HK-2 (cell line): ENCODE measurements at regions not wholly inside any gene's neighbourhood (a gene's known extent, or its start where the extent isn't known, plus 50 kb on each side); places are given as distances from the start of the nearest gene placed in this dataset.

Experiments used
- DNase-seq: peaks from one replicate; pipeline ENCODE4 v3.0.0-alpha.2; 2018; ENCODE audit not compliant: unreplicated experiment

DNA sequence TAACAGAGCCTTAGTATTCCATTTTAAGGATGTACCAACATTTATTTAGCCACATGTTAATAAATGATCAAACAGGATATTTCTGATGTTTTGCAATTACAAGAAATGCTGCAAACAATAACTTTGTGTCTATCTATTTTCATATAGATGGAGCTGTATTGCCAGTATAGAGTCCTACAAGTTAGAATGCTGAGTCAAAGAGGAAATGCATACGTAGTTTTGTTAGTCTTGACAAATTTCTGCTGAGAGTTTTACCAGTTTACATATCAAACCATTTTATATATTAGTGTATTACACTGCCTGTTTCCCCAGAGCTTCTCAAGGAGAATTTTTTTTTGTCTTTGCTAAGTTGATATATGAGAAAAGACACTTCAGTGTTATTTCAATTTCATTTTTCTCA is 541.7 kb downstream of the SLC16A7 start:
- DNase-seq = no peak

DNA sequence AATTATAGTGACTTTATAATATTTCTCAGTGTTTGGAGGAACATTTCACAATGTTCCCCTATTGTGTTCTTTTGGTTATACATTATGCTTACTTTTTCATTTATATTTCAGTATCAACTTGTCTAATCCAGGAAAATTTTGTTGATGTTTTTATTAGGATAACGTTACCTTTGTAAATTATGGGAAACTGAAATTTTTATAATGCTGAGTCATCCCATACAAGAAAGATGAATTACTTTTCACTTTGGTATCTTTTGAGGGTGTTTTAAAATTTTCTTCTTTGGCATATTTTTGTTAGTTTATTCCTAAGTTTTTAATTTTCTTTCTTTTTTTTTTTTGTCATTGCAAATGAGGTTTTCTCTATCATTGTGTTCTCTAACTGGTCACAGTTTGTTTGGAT is 542.7 kb downstream of the SLC16A7 start:
- DNase-seq = no peak

DNA sequence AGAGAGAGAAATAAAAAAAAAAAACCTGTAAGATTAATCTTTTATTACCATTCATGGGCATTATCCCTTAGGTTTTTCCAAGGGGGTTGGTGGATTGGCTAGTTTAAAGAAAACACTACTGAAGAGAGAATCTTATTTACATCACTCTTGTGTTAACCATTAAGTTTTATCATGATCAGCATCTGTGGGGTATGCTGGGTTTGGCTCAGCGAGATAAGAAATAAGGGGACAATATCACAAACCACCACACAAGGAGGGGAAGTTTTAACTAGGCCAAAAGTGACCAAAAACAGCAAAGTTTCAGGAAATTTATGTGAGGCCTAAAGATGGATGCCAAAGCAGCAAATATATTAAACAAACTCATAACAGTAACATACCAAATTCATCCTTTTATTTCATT is 548.6 kb downstream of the SLC16A7 start:
- DNase-seq = no peak

DNA sequence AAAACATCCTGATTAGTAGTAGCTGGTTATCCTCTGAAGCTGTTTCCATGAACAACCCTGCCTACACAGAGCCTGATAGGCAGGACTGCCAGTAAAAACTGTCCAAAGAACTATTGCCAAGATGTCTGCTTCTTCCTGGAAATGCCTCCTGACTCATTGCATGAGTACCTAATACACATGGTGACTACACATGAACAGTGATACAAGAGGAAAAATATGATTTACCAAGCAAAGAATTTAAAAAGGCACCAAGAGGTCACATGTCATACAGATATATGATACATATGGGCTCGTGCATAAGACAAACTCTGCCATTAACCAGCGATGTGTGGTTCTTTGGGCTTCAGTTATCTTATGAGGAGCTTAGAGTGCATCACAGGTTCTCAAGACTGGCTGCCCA is 552.3 kb downstream of the SLC16A7 start:
- peak; percentile 2 for DNase-seq

DNA sequence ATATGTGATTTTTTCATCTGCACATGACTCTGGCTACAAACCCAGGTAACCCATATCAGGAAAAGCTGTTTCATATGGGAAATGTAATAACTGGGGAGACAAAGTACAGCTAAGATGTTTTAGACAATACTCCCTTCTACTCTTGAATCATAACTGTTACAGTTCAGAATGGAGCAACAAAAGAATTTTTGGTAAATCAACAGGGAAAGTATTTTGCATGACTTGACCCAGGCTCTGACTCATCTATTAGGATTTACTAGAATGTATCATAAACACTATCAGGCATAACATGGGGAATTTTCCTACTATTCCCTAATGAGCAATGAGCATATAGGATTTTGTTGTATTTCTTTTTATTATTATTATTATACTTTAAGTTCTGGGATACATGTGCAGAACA is 553.0 kb downstream of the SLC16A7 start:
- no peak for DNase-seq

DNA sequence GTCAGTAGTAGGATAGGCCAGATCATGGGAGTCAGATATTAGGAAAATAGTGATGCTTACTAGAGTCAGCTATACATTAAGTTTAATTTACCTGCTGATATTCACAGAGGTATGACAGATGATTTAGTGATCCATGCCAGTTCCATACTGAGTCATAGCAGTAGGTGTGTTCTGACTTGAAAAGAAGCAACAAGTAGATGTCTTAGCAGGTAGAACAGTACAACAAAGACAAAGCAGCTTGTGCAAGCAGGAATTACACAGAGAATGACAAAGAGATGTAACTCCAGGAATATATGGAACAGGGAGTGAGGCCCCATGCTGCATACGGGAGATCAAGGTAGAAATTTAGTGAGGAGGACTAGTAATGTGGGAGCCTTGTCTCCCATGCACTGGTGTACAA is 556.9 kb downstream of the SLC16A7 start:
- no peak for DNase-seq

DNA sequence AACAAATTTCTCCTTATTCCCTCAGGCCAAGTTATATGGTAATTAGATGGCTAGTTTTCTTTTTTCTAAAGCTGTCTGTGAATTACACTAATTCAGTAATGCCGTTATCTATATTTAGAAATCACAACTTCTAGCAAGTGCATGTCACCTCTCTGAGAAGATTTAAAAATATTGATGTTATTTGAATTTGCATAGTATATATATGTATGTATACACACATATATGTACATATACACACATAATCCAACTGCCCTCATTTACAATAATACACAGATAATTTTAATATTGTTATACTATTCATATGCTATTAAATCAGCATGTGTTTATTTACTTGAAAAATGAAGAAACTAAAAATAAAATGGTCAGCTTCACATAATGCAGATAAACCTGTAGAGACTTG is 563.9 kb downstream of the SLC16A7 start:
- no peak for DNase-seq

DNA sequence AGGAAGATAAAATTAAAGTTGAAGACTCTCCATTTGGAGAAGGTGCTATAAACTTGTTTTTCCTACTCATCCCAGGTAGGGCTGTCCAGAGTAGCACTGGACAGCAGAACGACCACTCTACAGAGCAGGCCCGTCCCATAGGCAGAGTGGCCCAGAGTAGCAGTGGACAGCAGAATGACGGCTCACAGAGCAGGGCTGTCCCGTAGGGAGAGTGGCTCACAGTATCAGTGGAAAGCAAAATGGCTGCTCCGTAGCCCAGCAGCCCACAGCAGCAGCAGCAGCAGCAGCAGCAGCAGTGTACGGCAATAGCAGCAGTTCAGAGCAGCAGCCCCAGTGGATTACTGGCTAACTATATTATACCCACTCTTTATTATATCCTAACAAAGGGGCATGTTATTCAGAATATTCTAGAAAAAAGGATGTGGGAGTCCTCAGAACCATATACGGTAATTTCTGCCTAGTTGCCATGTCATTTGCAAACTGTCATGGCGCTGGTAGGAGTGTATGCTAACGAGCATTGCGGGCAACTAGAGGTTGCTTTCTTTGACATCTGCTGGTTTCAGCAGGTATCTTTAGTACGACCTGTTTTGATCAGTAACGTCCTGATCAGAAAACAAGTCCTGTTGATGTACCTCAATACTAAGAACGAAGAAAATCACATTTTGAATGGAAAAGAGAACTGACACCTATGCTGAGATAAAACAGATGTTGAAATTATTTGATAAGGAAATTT is 567.3 kb downstream of the SLC16A7 start:
- DNase-seq = no peak

DNA sequence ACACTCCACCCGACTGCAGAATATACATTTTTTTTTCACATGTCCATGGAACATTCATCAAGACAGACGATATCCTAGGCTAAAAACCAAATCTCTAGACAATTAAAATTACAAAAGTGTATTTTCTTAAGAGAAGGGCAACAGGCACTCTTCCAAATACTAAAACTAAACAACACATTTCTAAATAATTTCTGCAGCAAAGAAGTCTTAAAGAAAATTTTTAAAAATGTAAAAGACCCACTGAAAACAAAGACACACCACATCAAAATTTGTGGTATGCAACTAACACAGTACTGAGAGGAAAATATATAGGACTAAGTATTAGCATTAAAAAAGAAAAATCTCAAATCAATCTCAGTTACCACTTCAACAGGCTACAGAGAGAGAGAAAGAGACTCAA is 570.0 kb downstream of the SLC16A7 start:
- no peak for DNase-seq

DNA sequence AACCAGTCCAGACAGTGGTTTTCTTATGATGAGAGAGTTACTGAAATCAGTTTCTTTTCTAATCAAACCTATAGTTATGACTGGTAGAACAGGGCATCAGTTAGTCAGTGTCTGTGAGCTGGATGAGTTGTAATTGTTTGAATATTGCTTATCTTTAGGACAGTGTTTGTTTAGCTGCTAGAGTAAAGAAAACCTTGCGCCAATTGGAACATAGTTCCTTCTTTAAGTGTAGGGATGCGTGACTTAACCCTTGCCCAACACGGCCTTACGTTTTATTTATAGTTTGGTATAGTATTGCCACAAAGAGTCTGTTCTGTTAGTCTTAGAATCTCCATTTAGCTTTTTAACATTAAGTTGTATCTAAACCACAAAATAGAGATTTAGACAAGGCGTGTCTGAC is 572.6 kb downstream of the SLC16A7 start:
- DNase-seq = no peak

DNA sequence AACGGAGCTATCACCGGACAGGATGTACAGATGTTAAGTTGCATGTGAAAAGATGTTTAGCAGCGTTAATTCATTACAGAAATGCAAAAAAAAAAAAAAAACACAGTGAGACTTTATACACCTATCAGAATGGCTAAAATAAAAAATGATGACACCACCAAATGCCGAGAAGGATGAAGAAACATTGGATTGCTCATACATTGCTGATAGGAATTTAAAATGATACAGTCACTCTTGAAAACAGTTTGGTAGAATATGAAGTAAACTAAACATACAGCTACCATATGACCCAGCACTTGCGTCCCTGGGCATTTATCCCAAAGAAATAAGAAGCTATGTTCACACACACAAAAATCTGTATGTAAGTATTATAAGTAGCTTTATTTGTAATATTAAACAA is 574.1 kb downstream of the SLC16A7 start:
- no peak for DNase-seq

DNA sequence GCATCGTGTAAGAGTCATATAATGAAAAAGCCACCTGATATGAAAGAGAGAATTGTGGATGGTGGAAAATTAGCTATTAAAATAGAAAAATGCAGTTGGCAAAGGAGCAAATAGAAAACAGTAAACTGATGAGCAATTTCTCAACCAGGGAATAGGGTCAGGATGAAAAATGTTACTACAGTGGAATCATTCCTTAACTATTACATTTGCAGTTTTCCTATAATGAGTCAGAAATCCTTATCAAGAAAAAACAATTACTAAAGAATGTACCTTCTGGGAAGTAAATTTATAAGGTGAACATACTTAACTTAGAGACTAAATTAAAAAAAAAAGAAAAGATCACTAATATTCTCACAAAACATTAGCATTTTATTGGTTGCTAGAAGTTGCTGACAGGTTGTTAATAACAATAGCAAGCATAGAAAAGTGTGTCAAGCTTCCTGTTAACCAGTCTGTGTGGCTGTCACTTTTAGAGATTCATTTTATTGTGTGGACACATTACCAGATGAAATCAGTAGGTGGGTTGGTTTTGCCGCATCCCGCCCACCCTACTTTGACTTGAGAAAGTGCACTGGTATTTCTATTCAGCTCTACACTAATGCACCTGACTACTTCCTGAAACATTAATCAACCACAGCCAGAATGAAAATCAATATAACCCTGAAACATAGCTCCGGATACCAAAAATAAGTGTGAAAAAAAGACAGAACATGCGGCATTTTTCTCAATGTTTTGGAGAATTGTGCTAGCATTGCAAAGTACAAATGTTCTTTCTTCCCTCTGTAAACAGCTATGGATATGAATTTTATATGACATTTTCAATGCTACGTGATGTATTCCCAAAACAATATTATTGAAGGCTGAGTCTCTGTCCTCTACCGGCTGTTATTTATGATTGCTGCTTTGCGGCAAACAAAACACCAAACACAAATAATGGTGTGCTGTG is 576.7 kb downstream of the SLC16A7 start:
- no peak for DNase-seq

DNA sequence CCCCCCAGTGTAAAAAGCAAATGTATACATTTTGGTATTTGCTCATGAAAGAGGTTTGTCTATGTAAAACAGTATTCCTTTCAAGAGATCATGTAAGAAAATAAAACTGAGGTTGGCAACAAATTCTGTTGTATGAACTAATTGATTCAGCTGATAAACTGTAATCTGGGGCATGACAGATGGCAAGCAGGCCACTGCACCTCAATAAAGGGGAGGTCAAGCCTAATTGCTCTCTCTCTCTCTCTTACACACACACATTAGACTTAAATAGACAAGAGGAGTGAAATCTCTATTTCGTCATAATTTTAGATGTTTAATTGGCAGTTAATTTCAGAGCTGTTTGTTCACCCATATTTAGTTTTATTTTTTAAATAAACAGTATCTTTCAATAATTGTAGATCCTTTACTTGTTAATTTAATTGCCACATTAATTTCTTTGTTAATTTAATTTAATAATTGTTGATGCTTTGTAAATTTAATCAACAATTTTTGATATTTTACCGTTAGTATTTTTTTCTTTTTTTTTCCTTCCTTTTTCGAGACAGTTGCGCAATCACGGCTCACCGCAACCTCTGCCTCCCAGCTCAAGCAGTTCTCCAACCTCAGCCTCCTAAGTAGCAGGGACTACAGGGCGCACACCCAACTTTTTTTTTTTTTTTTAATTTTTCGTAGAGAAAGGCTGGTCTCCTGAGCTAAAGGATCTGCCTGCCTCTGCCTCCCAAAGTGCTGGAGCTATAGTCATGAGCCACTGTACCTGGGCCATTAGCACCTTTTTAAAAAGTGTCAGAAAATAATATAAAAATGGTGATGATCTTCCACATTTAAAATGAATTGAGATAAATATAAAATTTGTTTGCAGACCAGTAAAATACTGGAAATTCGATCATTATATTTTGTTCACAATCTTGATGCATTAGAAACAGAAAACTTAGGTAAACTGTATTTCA is 577.7 kb downstream of the SLC16A7 start:
- no peak for DNase-seq

DNA sequence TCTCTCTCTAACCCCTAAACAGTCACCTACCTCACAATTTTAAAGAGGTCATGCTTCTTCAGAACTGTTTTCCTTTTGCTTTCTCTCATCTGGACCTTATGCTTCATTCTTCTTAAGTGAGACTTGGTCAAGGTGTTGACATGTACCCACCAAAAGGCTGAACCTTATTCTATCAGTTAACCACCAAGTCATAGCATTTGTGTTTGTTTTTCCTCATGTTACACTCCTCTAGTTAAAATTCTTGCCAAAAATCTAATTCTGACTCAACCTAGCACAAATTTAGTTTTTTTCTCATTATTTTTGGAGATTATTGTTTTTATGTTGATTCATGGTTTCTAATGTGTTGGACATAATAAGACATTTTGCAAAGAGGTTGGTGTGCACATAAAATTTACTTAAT is 578.6 kb downstream of the SLC16A7 start:
- DNase-seq = no peak

DNA sequence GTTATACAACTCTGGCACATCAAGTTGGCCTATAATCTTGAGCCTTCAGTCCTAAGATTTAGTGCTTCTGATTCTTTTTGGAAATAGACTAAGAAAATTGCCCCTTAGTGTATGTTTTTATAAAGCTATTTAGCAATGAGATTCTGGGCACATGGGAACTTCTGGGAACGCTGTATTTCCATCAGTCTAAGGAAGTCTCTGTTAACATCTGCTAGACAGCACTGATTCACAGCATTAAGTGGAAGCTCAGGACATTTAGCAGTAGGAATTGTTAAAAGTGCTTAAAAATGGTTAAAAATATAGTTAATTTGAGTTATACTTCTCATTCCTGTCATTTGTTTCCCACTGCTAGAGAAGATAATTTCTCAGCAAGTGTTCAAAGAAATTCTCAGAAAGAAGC is 579.1 kb downstream of the SLC16A7 start:
- DNase-seq = no peak

DNA sequence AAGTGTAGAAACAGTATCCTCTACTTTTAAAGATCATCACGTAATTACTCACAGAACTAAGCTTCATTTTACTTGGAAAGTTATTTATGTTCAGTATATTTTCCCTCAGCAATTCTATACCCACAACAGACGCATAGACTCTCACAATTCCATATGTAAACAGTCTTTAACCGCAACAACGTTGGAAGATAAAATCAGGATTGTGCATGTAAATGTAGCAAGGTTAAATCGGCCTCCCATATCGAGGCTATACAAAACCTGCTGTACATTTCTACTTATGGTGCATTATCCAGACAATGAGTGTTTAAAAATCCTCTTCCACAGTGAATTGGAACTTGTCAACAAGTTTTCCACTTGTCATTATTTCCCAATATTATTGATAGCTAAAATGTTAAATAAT is 581.1 kb downstream of the SLC16A7 start:
- no peak for DNase-seq

DNA sequence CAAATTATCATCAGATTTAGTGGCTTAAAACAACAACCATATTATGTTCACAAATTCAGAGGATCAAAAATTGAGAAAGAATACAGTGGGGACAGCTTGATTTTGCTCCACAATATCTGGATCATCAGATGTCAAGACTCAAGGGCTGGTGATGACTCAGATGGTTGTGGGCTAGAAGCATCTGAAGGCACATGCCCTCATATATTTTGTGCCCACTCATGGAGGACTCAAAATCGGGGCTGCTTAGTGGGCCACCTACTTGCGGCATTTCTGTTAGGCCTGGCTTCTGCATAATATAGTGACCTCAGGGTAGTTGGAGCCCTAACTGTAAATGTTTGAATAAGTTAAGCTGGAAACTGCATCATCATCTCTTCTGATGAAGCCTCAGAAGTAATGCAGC is 584.5 kb downstream of the SLC16A7 start:
- DNase-seq = no peak

DNA sequence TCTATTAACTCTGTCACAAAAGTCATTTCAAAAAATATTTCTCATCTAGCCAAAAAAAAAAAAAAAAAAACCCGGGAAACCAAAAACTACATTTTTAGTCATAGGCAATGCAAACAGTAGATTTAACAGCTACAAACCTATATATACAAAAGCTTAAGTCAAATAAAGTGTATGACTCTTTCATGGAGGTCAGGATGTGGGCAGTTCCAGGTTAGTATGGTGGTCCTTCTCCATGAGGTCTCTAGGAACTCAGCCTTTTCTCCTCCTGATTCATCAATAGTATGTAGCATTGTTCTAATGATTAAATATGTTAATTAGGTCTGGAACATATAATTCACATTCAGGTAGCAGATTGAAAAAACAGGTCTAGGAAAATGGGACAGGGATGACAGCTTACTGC is 586.5 kb downstream of the SLC16A7 start:
- no peak for DNase-seq

DNA sequence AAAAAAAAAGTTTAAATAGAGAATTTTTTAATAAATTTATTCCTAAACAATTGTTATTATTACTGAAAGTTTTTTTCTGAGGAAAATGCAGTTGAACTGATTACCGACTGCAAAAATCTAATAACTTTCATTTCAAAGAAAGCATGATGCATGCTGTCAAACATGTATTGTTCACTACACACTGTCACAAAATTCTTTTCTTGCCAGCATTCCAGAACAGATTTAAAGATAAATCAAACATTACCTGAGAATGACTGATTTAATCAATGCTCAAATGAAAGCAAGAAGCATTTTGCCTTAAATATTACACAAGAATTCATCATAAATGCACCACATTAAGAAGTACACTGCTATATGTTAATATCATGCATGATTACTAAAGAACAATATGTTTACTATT is 588.3 kb downstream of the SLC16A7 start:
- DNase-seq = no peak

DNA sequence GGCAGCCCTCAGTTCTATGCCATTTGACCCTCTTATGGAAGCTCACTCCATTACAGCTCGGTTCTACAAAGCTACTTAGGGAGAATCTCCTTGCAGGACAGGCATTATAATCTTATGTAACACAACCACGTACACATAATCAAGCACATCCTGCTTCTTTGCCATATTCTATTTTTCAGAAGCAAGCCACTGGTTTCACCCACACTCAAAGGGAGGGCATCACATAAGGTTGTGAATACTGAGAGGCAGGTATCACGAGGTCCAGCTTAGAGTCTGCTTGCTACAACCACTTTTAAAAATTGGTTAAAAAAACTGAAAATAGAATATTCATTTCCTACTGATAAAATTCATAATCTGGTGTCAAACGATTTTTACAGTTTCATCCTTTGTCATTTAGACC is 589.2 kb downstream of the SLC16A7 start:
- no peak for DNase-seq

DNA sequence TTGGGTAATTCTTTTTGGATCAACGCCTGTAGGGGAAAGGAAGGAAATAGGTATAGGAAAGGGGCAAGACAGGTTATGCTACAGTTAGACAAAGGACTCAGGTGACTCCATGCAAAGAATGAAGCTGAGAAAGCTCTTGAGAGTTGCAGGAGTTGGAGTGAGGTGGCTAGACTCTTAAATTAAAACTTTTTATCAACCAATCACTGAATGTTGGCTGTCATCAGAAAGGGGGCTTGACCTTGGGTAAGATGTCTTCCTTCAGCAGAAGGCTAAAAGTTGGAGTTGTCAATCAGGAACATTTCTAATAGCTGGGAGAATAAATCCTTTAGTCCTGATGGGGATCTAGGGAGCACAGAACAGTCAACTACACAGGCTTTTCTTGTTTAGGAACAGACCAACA is 595.4 kb downstream of the SLC16A7 start:
- no peak for DNase-seq

DNA sequence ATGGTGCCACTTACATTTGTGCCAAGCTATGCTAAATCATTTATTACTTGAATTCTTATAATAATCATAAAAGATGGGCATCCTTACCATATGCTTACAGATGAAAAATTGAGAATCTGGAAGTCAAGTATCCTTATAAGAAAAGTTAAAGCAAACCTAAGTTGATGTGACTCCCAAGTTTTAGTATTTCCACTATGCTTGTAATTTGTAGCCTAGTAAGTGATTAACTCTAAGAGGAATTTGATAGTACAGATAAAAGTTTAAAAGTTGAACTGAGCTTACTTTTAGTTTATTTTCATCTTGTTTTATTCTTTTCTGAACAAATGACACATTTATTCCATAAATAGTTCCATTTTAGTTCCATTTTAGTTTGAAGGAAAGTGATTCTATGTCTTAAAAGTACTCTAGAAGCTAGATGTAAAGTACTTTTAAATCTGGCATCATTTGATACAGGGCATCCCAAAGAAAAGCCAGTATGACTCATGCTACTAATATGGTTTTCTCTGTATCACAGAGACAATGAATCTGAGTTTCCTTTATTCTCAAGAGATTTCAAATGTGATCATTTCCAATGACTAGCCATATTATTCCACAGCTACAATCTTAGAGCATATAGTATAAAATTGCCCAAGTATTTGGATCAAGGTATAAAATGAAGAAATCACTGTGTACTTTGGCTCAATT is 596.0 kb downstream of the SLC16A7 start:
- DNase-seq = no peak
